Right atrium auricular region (tissue), 2 donors: ENCODE measurements at regions not wholly inside any gene's neighbourhood (a gene's known extent, or its start where the extent isn't known, plus 50 kb on each side); places are given as distances from the start of the nearest gene placed in this dataset.
"Not testable (repeated sequence)": the region's sequence is repeated elsewhere in the genome, so short reads cannot be mapped to it uniquely, and the experiment has no call there.

Experiments
- DNase-seq: peaks from one replicate; pipeline ENCODE4 v3.0.0-alpha.2; 2019; ENCODE audit warnings: low spot score
- H3K27ac ChIP-seq, 2 donors: fragments of 200-600 bp; sonication (generic); 1 replicate in 1 of 2; 2 replicates in 1 of 2; pipeline ENCODE4 v1.5.1; 2016 to 2019
- H3K27me3 ChIP-seq, 2 donors: fragments of 200-600 bp; sonication (generic); one replicate each; pipeline versions ENCODE4 v1.5.1 to v1.6.0; 2017 to 2019
- H3K36me3 ChIP-seq: fragments of 200-600 bp; sonication (generic); one replicate; pipeline ENCODE4 v1.5.1; 2016
- H3K4me1 ChIP-seq, 2 donors: fragments of 200-600 bp; sonication (generic); one replicate each; pipeline versions ENCODE4 v1.5.1 to v1.6.0; 2017 to 2019
- H3K4me3 ChIP-seq, 2 donors: fragments of 200-600 bp; sonication (generic); 1 replicate in 1 of 2; 2 replicates in 1 of 2; pipeline ENCODE4 v1.5.1; 2017 to 2019; ENCODE audit warnings: mild to moderate bottlenecking in 1 of 2, moderate library complexity in 1 of 2
- H3K9me3 ChIP-seq, 2 donors: fragments of 200-600 bp; sonication (generic); one replicate each; pipeline ENCODE4 v1.5.1; 2019
- microRNA-seq, 2 donors: library from miRNA; unstranded; fragments of <30 nt; microRNA quantifications; one replicate each; pipeline ENCODE4, GENCODE V29; 2016 to 2017; ENCODE audit warnings: borderline number of aligned reads in 2 of 2, borderline replicate concordance in 1 of 2
- TF ChIP-seq, protein P1 (sequence below), 2 donors: fragments of 200-600 bp; sonication (generic); IDR thresholded peaks; one replicate each; pipeline ENCODE4 v1.5.1; 2019; ENCODE audit warnings: antibody characterized with exemption in 2 of 2

GRCh38 chr9:111094433-111094924 is 56.2 kb upstream of the LPAR1 start:
- TF ChIP-seq, protein P1, sequence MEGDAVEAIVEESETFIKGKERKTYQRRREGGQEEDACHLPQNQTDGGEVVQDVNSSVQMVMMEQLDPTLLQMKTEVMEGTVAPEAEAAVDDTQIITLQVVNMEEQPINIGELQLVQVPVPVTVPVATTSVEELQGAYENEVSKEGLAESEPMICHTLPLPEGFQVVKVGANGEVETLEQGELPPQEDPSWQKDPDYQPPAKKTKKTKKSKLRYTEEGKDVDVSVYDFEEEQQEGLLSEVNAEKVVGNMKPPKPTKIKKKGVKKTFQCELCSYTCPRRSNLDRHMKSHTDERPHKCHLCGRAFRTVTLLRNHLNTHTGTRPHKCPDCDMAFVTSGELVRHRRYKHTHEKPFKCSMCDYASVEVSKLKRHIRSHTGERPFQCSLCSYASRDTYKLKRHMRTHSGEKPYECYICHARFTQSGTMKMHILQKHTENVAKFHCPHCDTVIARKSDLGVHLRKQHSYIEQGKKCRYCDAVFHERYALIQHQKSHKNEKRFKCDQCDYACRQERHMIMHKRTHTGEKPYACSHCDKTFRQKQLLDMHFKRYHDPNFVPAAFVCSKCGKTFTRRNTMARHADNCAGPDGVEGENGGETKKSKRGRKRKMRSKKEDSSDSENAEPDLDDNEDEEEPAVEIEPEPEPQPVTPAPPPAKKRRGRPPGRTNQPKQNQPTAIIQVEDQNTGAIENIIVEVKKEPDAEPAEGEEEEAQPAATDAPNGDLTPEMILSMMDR (IDR thresholded peaks at IDR 0.05) = no peak
- H3K4me1 ChIP-seq = peaks cover 0 to 7% of the 10 kb centered on the region in 2 donors
- no peaks in the 10 kb centered on the region for H3K36me3 ChIP-seq
- H3K27me3 ChIP-seq = no peaks in the 10 kb centered on the region
- H3K4me3 ChIP-seq = no peak overlapping the region
- H3K9me3 ChIP-seq = no peaks in the 10 kb centered on the region
- H3K27ac ChIP-seq = peak overlapping the region; percentile 32 to 62
- DNase-seq = peak; percentile 74

- H3K27me3 ChIP-seq, H3K36me3 ChIP-seq, H3K4me1 ChIP-seq, DNase-seq, H3K4me3 ChIP-seq, H3K27ac ChIP-seq: not testable (repeated sequence)
- H3K9me3 ChIP-seq = peaks cover 0 to 11% of the 10 kb centered on the region in 2 donors
These were observed 53.9 kb upstream of the LPAR1 start for GRCh38 chr9:111092167-111092566.

Small RNAs in the stretch of these regions (microRNA-seq; reads per million reads assigned to microRNA genes)
- gene MIR7702 = 0 to 1.4 reads per million in 2 donors
